Peyer's patch (tissue), 4 donors: ENCODE measurements at regions not wholly inside any gene's neighbourhood (a gene's known extent, or its start where the extent isn't known, plus 50 kb on each side); places are given as distances from the start of the nearest gene placed in this dataset.

ENCODE experiments used
- POLR2A ChIP-seq, 2 donors: fragments of 450-650 bp; IDR thresholded peaks; one replicate each; pipeline ENCODE4 v1.5.1; 2017; ENCODE audit warnings: antibody characterized with exemption in 2 of 2, mild to moderate bottlenecking in 2 of 2, moderate library complexity in 2 of 2
- TF ChIP-seq, protein P1 (sequence below), 6 experiments: fragments of 450-650 bp in 4 of 6; fragments of 200-600 bp in 2 of 6; sonication (generic) in 1 of 6; IDR thresholded peaks; one replicate each; pipeline ENCODE4 v1.5.1; 2017 to 2019; ENCODE audit warnings: antibody characterized with exemption in 6 of 6, mild to moderate bottlenecking in 3 of 6, moderate library complexity in 1 of 6

DNA sequence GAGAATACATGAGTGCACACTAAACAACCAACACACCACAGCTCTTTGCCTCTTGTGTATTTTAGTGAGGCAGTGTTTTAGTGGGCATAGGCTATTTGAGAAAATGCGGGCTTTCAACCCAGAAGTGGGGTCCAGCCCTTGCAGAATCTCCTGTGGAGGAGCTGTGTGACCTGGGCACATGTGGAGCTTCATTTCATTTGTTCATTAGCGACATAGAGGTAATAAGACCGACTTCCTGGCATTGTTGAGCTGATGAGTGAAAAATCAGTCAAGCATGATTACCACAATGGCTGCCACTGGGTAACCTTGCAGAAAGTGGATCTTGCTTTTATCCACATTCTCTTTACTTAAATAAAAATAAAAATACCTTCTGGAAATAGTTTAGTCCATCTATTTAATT, 923.5 kb downstream of the BCL11B start:
- no peak for TF ChIP-seq POLR2A (IDR thresholded peaks at IDR 0.05)
- TF ChIP-seq, protein P1, sequence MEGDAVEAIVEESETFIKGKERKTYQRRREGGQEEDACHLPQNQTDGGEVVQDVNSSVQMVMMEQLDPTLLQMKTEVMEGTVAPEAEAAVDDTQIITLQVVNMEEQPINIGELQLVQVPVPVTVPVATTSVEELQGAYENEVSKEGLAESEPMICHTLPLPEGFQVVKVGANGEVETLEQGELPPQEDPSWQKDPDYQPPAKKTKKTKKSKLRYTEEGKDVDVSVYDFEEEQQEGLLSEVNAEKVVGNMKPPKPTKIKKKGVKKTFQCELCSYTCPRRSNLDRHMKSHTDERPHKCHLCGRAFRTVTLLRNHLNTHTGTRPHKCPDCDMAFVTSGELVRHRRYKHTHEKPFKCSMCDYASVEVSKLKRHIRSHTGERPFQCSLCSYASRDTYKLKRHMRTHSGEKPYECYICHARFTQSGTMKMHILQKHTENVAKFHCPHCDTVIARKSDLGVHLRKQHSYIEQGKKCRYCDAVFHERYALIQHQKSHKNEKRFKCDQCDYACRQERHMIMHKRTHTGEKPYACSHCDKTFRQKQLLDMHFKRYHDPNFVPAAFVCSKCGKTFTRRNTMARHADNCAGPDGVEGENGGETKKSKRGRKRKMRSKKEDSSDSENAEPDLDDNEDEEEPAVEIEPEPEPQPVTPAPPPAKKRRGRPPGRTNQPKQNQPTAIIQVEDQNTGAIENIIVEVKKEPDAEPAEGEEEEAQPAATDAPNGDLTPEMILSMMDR (IDR thresholded peaks at IDR 0.05) = no peak
